Tongue (tissue), 1 donor: ENCODE measurements at regions not wholly inside any gene's neighbourhood (a gene's known extent, or its start where the extent isn't known, plus 50 kb on each side); places are given as distances from the start of the nearest gene placed in this dataset.

Source experiments
- DNase-seq: peaks from one replicate; pipeline ENCODE4 v3.0.0-alpha.2; 2015

DNA sequence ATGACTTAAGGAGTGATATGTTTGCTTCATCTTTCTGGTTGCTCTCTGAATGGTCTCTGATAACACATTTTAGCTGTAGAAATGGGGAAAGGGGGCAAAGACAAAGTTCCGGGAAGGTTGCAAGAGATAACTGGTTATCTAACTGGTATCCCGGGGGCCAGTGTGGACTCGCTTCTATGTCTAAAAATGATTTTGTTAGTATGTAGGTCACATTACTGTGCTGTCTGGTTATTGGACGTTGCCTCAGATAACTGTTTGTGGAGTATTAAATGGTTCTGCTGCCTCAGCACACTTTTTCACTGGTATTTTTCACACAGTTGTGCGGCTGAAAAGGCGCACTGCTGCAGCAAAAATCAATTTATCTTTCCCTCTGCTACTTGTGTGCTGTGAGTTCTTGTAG lies 63.0 kb upstream of the ZNF536 start:
- no peak for DNase-seq

DNA sequence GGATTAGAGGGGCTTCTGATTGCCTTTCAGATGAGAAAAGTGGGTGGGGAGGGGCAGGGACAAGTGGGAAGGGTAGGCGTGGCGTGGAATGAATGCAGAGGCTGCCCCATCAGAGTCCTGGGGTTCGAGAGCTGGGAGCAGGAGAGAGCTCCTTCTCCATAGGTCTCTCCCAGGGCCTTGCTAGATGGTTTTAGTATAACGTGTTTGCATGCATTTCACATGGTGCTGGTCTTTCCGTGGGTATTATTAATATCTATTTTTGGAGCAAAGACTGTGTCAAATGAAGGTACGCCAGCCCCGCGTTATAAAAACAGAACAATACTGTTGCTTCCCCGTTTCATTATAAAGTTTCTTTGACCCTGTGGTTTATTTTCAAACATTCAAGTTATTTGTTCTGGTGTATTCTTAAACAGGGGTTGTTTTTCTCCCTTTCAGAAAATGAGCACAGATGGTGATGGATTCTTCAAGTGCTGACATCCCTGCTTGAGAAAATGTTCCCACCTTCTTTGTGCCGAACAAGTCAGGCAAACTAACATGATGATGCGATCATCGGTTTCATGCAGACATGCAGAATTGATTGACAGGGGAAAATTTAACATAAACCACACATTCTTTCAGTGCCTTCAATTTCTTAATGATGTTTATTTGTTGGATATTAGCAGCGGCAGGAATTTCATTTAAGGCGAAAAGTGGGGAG lies 62.1 kb upstream of the ZNF536 start:
- DNase-seq, result no peak

DNA sequence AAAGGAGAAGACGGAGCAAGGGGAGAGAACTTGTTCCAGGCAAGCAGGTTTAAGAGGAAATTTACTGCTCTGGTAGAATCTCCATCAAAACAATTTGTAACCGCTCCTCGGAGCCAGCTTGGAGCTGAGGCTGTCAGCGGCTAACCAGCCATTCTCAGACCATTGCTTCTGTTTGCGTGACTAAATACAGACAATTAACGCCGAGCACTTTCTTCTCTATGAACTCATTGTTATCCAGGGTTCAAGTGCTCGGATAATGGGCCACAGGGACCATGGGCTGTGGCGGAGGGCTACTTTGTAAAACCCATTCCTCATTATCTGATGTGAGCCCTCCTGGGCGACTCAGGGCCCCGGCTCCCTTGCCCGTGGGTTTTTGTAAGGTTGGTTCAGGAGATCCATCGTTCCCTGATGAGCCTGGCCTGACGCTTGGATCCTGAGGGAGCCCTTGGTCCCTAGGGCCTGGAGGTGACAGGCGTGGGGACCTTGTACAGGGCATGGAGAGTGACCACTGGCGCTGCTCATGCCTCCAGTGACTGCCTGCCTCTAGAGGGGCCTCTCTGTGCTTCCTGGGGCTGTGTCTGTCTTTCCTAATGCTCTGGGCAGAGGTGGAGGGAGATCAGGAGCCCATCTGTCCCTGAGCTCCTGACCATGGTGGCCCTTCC lies 61.5 kb upstream of the ZNF536 start:
- no peak for DNase-seq

DNA sequence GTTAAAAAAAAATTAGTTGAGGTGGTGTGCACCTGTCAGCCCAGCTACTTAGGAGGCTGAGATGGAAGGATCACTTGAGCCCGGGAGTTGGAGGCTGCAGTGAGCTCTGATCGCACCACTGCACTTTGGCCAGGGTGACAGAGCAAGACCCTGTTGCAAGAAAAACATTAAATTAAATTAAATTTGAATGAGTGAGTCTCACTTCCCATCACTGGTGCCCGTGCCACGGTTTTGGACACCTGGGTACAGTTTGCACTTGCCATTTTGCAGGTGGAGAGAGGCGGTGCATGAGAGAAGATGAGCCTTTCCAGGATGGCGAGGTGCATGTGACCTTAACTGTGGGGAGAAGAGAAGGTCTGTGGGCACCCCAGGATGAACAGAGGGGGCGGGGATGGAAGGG lies 60.3 kb upstream of the ZNF536 start:
- no peak for DNase-seq

DNA sequence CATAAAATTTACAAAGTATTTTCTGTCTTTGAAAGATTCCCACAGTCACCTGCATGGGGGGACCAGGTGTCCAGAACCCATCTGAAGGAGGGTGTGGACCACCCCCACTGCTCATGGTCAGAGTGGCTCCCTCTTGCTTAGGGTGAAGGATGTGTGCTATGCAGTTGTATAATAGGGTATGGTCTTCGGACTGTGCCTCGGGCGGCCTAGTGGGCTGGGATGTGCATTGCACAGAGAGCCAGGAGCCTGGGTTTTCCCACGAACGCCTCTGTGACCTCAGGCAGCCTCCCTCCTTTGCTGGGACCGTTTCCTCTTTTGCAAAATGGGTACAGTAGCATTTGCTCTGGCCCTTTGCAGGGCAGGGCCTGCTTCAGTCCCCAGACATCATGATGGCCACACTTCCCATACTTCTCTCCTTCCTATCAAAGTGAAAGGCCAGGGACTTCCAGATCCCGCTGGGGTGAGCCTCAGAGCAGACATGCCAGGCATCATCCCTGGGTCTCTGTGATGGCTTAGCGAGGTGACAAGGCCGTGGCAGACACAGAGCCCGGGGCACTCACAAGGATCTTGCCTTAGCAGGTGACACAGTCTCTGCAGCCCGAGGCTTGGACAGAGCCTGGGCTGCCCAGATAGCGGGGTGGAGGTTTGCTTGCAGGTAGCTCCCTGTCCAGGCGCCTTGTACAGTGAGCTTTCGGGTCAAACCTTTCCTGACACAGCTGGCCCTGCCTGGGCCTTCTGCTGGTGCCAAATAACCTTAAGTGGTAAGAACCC lies 59.4 kb upstream of the ZNF536 start:
- DNase-seq, result no peak

DNA sequence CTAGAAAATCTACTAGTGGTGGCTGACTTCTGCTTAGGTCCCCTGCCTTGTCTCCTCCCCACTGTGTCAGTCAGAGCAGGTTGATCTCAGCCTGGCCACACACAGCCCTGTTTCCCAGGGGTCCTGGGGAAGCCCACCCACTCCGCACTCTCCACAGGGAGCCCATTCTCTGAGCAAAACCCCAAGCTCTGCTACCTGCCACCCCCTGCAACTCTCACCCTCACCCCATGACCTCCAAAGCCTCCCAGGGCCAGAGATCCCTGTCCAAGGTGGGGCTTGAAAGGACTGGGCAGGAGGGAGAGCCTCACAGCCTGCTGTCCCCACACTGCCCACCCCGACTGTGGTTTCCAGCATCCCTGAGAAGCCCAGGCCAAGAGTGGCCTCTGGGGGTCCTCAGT lies 58.8 kb upstream of the ZNF536 start:
- DNase-seq, result no peak

DNA sequence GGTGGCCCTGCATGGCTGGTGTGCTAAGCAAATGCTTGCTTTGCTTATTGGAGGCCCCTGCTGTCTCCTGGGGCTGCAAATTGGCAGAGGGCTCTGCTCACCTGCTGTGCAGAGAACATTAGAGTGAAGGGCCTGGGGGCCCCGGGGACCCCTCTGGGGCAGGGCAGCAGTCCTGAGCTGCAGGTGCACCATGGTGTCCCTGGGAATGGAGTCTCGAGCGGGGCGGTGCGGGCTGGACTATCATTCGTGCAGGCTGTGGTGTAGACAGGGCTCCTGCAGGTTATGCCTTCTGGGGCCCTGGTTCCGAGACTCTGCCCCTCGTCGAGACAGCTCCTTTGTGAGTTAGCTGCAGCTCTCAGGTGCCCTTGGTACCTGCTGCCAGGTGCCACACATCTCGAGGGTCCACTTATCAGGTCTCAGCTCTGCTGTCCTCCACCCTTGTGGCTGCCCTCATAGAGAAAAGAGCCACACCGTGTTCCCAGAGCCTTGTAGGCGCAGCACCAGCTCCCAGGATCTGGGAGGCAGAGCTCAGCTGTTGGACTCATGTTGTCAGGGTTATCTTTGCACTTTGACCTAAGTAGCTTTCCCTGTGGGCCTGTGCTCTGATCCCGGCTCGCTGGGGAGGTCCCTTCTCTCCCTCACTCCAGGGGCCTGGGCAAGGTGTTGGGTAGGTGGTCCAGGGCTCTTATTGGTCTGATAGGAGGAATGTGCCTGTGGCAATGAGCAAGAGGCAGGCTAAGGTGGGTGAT lies 58.0 kb upstream of the ZNF536 start:
- DNase-seq, result no peak

DNA sequence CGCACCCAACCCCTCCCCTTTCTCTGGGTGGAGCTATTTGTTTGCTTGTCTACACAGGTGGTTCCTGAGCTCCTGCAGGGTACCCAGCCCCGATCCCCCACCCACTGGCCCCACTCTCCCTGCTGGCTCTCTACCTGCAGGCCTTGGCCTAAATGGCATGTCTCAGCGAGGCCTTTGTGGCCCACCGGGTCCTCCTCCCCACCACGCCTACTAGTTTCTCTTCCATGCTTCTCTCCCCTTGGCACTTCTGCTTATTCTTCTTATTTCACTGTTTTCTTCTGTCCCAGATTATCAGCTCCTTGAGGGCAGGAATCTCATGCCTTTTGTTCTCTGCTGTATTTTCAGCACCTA lies 57.4 kb upstream of the ZNF536 start:
- DNase-seq, result no peak

DNA sequence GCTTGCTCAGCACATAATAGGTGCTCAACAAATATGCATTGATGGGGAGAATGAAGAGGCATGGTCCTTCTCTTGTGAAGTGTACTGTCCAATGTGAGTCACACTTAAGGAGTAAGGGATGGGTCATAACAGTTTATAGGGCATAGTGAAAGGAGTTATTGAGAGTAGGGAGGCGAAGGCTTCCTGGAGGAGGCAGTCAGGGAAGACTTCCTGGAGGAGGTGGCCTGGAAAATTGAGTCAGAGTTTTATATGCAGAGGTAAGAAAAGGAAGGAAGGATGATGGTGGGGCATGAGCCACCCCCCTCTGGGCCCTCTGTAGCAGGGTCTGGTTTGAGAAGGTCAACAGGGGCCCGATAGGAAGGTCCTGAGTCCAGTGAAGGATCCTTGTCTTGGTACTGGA lies 57.0 kb upstream of the ZNF536 start:
- DNase-seq, result no peak

DNA sequence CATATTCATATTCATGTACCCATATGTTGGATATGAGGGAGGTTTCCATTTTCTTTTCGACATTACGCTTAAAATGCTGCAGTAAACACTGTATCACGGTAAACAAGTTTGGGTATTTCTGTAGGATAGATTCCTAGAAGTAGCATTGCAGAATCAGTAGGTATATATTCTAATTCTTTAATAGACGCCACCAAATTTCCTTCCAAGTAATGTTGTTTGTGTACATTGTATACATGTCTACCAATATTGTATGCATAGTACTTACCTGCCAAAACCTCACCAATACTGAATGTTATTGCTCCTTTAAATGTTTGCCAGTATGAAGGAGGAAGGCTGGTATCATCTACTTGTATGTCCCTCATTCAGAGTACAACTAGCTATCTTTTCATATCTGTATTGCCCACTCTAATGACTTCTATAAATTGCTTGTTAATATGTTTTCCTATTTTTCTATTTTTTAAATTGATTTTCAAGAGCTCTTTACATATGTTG lies 56.1 kb upstream of the ZNF536 start:
- no peak for DNase-seq

DNA sequence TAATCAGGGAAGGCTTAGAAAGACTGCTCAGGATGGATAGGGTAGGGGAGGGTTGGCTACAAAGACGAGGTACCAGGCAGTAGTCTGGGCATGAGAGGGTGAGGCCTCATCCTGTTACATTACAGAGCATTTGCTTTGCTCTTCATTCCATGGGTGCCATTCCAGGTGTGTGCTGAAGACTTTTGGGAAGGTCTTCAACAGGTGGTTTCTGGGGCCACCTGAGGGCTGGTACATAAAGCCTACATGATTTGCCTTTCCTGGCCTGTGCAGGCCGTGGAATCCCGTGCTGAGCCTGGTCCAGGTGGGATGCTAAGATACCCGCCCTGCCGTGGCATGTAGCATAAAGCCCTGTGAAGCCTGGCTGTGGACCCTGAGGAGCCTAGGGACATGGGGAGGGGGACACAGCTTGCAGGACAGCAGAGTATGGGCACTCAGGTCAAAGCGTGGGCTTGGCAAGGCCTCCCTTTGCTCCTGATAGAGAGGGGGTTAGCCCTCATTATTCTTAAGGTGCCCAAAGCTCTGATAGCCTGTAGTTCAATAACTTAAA lies 55.6 kb upstream of the ZNF536 start:
- no peak for DNase-seq

DNA sequence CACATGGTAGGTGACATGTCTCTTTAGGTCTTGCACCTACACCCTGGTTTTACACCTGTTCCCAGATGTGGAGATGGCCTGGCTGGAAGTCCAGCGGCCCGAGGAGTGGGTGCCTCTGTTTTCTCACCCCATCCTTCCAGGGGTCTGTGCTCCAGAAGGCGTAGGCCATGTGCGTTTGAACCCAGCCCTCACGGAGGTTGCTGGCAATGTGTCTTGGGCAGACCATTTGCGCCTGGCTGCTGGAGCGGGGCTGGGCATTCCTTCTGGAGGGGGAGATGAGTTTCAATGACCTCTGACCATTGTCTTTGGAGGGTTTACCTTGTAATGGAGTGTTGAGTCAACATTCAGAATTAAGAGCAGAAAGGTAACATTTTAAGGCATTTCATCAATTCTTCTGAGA lies 54.8 kb upstream of the ZNF536 start:
- no peak for DNase-seq

DNA sequence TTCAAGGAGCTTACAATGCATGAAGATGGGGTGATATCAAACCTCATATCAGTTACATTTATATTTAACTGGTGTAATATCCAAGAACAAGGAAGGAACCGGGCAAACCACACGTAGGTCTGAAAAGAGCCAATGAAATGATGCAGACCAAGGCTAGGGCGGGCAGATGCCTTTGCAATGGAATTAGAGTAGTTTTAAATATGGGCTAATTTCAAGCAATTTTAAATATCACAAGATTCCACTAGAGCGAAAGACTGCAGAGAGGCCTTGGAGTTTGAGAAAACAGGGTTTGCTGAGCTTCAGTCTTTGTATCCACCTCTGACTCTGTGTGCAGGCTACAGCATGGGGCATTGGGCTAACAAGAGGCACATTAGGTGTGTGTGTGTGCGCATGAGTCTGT lies 53.9 kb upstream of the ZNF536 start:
- no peak for DNase-seq

DNA sequence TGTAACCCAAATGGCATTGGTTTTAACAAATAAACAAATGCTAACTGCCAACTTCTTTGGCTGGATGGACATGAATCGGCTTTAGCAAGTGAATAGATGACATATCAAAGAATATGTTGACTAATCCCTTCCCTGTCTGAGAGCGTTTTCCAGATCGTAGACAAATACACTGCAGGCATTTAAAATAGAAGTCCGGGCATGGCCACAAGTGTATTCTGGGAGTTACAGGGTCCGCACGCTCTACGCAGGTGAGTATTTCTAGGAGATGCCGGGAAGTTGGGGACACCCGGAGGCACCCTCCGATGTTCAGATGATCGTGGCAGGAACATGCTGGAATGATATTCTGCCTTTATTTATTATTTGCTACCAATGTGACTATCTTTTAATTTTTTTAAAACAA lies 53.2 kb upstream of the ZNF536 start:
- DNase-seq, result no peak

DNA sequence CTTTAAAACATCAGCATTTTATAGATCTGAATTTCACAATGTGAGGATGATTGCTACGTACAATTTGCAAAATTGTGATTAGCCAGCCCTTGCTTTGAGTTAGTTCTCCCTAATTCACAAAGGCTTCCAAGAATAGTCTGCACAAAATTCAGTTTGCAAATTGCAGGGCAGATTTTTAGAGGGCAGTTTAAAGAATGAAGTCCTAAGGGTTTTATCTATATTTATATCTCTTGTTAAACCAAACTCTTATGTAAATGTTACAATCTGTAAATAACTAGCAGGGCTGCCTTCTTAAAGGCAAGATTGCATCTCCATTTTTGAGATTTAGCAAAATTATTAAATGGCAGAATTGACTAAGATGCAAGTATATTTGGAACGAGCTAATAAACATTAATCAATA lies 52.8 kb upstream of the ZNF536 start:
- DNase-seq, result no peak

DNA sequence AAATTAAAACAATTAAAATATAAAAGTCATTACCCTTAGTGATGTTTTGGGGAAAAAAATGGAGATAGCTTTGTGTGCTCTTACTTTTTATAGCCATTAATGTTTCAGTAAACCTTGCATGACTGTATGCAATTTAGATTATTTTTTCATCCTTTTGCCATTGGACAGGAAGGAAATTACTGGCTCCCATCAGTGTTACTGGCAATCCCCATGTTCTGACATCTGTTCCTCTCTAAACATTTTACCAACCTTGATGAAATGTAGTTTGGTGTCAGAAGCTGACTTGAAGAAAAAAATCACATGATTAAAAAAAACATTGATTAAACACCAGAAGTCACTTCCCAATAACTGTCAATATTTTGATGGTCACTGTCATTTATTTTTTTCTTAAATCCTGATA lies 52.3 kb upstream of the ZNF536 start:
- DNase-seq, result no peak

DNA sequence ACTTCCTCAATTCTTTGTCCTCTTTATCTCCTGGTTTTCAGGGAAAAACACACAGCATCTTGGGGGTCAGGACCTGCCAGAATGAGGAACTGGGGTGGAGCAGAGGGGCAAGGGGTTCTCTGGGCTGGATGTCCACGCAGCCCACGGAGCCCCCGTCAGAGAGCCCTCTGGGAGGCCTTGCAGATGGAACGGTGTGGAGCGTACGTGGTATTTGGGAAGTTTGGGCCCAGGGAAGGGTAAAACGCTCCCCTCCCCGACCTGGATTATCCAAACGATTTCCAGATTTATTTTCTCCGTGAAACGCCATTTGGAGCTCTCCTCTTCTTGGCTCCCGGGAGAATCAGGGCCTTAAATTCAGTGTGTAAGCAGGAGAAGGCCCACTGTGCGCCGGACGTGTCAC lies 51.7 kb upstream of the ZNF536 start:
- no peak for DNase-seq

DNA sequence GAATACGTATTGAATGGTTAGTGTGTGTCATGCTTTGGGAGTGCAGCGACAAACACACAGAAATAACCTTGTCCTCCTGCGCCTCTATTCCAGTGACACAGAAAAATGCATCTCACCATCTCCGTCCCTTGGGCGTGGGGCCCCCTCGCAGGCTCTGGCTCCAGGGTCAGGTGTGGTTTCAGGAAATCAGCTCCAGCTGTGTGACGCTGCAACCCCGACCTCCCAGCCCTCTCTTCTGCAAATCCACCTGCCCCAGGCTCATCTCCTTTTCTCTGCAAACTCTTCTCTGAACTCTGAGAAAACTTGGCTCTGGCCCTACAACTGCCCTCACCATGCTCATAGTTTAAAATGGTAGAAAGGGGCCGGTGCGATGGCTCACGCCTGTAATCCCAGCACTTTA lies 51.3 kb upstream of the ZNF536 start:
- DNase-seq, result no peak
